Tibial nerve (tissue), 3 donors: ENCODE measurements at regions not wholly inside any gene's neighbourhood (a gene's known extent, or its start where the extent isn't known, plus 50 kb on each side); places are given as distances from the start of the nearest gene placed in this dataset.

ENCODE experiments used
- CTCF ChIP-seq, 5 experiments: fragments of 200-600 bp in 3 of 5; fragments of 450-650 bp in 2 of 5; sonication (generic) in 3 of 5; IDR thresholded peaks; one replicate each; pipeline ENCODE4 v1.5.1; 2016 to 2019; ENCODE audit warnings: antibody characterized with exemption in 5 of 5, mild to moderate bottlenecking in 3 of 5, moderate library complexity in 2 of 5
- POLR2A ChIP-seq, 2 donors: fragments of 450-650 bp; IDR thresholded peaks; one replicate each; pipeline ENCODE4 v1.6.1; 2017; ENCODE audit warnings: antibody characterized with exemption in 2 of 2, mild to moderate bottlenecking in 2 of 2, moderate library complexity in 2 of 2

- no peak for TF ChIP-seq CTCF (IDR thresholded peaks at IDR 0.05)
- TF ChIP-seq POLR2A (IDR thresholded peaks at IDR 0.05), result no peak
Measured at GRCh38 chr4:72975488-72975784, 94.1 kb downstream of the COX18 start.
